Peyer's patch (tissue), 4 donors: ENCODE measurements at regions not wholly inside any gene's neighbourhood (a gene's known extent, or its start where the extent isn't known, plus 50 kb on each side); places are given as distances from the start of the nearest gene placed in this dataset.

Source experiments
- DNase-seq, 3 donors: peaks; one replicate each; pipeline ENCODE4 v3.0.0-alpha.2; 2017 to 2019
- H3K27ac ChIP-seq, 4 donors: fragments of 200-600 bp; sonication (generic); one replicate each; pipeline ENCODE4 v1.5.1; 2016 to 2019
- H3K27me3 ChIP-seq, 2 donors: fragments of 200-600 bp; sonication (generic); one replicate each; pipeline ENCODE4 v1.5.1; 2019
- H3K36me3 ChIP-seq, 3 donors: fragments of 200-600 bp; sonication (generic); one replicate each; pipeline ENCODE4 v1.5.1; 2016 to 2019
- H3K4me1 ChIP-seq, 4 donors: fragments of 200-600 bp; sonication (generic); one replicate each; pipeline ENCODE4 v1.5.1; 2016 to 2019
- H3K4me3 ChIP-seq, 4 donors: fragments of 200-600 bp; sonication (generic); 1 replicate in 3 of 4; 2 replicates in 1 of 4; pipeline ENCODE4 v1.5.1; 2016 to 2019; ENCODE audit warnings: mild to moderate bottlenecking in 1 of 4
- H3K9me3 ChIP-seq, 4 donors: fragments of 200-600 bp; sonication (generic); one replicate each; pipeline ENCODE4 v1.5.1; 2016 to 2019; ENCODE audit warnings: mild to moderate bottlenecking in 1 of 4
- POLR2A ChIP-seq, 2 donors: fragments of 450-650 bp; IDR thresholded peaks; one replicate each; pipeline ENCODE4 v1.5.1; 2017; ENCODE audit warnings: antibody characterized with exemption in 2 of 2, mild to moderate bottlenecking in 2 of 2, moderate library complexity in 2 of 2
- TF ChIP-seq, protein P1 (sequence below), 6 experiments: fragments of 450-650 bp in 4 of 6; fragments of 200-600 bp in 2 of 6; sonication (generic) in 1 of 6; IDR thresholded peaks; one replicate each; pipeline ENCODE4 v1.5.1; 2017 to 2019; ENCODE audit warnings: antibody characterized with exemption in 6 of 6, mild to moderate bottlenecking in 3 of 6, moderate library complexity in 1 of 6

DNA sequence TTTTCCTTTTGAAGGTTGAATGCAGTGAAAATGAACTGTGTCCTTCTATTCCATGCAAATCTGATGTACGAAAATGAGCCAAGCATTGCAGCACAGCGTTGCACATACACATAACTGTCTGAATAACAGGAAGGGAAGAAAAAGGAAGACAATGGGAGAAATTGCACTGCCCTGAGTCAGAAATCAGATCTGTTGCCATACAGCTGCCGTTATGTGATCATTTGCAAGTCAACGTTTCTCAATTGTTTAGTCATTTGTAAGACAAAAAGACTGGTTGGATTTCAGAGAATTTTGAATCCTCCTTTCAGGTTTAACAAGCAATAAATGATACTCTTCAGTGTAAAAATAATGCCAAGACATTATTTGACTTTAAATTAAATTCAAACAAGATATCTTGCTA lies 284.1 kb downstream of the DSEL start:
- no peak for TF ChIP-seq POLR2A (IDR thresholded peaks at IDR 0.05)
- TF ChIP-seq, protein P1, sequence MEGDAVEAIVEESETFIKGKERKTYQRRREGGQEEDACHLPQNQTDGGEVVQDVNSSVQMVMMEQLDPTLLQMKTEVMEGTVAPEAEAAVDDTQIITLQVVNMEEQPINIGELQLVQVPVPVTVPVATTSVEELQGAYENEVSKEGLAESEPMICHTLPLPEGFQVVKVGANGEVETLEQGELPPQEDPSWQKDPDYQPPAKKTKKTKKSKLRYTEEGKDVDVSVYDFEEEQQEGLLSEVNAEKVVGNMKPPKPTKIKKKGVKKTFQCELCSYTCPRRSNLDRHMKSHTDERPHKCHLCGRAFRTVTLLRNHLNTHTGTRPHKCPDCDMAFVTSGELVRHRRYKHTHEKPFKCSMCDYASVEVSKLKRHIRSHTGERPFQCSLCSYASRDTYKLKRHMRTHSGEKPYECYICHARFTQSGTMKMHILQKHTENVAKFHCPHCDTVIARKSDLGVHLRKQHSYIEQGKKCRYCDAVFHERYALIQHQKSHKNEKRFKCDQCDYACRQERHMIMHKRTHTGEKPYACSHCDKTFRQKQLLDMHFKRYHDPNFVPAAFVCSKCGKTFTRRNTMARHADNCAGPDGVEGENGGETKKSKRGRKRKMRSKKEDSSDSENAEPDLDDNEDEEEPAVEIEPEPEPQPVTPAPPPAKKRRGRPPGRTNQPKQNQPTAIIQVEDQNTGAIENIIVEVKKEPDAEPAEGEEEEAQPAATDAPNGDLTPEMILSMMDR (IDR thresholded peaks at IDR 0.05), result no peak
- DNase-seq, result no peak
- H3K36me3 ChIP-seq, result no peaks in the 10 kb centered on the region

GRCh38 chr18:67222887-67223286 lies 293.6 kb downstream of the DSEL start:
- Histone ChIP-seq H3K9me3 (no peaks in the 10 kb centered on the region), H3K4me3 (no peak overlapping the region), H3K27me3 (no peaks in the 10 kb centered on the region), H3K4me1 (no peaks in the 10 kb centered on the region), H3K27ac (no peak overlapping the region), H3K36me3 (no peaks in the 10 kb centered on the region)
- no peak for TF ChIP-seq POLR2A (IDR thresholded peaks at IDR 0.05)
- DNase-seq, result no peak

More for the DNA sequence above, 284.1 kb downstream of the DSEL start:
- Histone ChIP-seq H3K4me3 (no peak overlapping the region), H3K27me3 (no peaks in the 10 kb centered on the region), H3K27ac (no peak overlapping the region), H3K9me3 (no peaks in the 10 kb centered on the region), H3K4me1 (no peaks in the 10 kb centered on the region)

DNA sequence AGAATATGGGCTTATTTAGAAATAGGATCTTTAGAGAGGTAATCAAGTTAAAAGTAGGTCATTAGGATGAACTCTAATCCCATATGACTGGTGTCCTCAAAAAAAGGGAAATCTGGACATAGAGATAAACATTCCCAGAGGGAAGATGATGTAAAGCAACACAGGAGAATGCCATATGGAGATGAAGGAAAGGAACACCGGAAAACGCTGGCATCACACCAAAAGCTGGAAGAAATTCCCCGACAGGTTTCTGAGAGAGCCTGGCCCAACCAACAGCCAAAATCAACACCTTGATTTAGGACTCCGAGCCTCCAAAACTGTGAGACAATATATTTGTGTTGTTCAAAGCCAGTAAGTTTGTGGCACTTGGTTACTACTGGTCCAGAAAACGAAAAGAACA lies 296.7 kb downstream of the DSEL start:
- Histone ChIP-seq H3K9me3 (no peaks in the 10 kb centered on the region), H3K27ac (no peak overlapping the region), H3K36me3 (no peaks in the 10 kb centered on the region), H3K4me1 (no peaks in the 10 kb centered on the region), H3K27me3 (no peaks in the 10 kb centered on the region), H3K4me3 (no peak overlapping the region)
- TF ChIP-seq POLR2A (IDR thresholded peaks at IDR 0.05), result no peak
- TF ChIP-seq, protein P1 (IDR thresholded peaks at IDR 0.05), result no peak
- no peak for DNase-seq

GRCh38 chr18:67218556-67218955 lies 298.0 kb downstream of the DSEL start:
- Histone ChIP-seq H3K4me3 (no peak overlapping the region), H3K4me1 (no peaks in the 10 kb centered on the region), H3K27me3 (no peaks in the 10 kb centered on the region), H3K9me3 (no peaks in the 10 kb centered on the region), H3K36me3 (no peaks in the 10 kb centered on the region), H3K27ac (no peak overlapping the region)
- TF ChIP-seq POLR2A (IDR thresholded peaks at IDR 0.05), result no peak
- TF ChIP-seq, protein P1 (IDR thresholded peaks at IDR 0.05), result no peak
- DNase-seq, result no peak

- no peaks in the 10 kb centered on the region for H3K27me3 ChIP-seq
- peak in 2 of 3 donors; percentile 34 to 73 for DNase-seq
- no peaks in the 10 kb centered on the region for H3K4me1 ChIP-seq
Measured at GRCh38 chr18:67217551-67218166, 298.9 kb downstream of the DSEL start.

DNA sequence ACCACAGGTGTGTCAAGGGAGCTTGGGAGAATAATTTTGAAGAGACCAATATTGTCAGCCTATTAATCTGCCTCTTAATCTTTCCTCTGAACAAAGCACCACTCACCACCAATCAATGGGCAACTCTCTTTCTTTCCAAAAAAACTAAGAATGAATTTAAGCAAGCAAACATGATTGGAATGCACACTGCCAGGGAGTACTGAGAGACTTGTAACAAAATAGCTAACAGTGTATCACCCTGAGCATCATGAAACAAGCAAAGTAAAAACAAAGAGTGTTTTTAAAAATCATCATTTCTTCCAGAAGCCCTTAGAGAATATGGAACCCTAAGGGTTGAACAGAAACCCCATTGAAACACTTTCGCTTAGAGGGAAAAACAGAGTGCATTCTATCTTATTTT lies 299.7 kb downstream of the DSEL start:
- TF ChIP-seq, protein P1 (IDR thresholded peaks at IDR 0.05), result no peak
- TF ChIP-seq POLR2A (IDR thresholded peaks at IDR 0.05), result no peak
- Histone ChIP-seq H3K9me3 (no peaks in the 10 kb centered on the region), H3K27ac (no peak overlapping the region), H3K4me3 (no peak overlapping the region), H3K36me3 (no peaks in the 10 kb centered on the region), H3K4me1 (no peaks in the 10 kb centered on the region), H3K27me3 (no peaks in the 10 kb centered on the region)
- DNase-seq, result no peak

More at GRCh38 chr18:67217551-67218166, 298.9 kb downstream of the DSEL start:
- no peak overlapping the region for H3K4me3 ChIP-seq
- TF ChIP-seq, protein P1 (IDR thresholded peaks at IDR 0.05), result peak; percentile 57 to 89 (median 77)
- TF ChIP-seq POLR2A (IDR thresholded peaks at IDR 0.05), result no peak
- no peaks in the 10 kb centered on the region for H3K9me3 ChIP-seq
- no peak overlapping the region for H3K27ac ChIP-seq
- no peaks in the 10 kb centered on the region for H3K36me3 ChIP-seq
